HEK293T (cell line): ENCODE measurements at regions not wholly inside any gene's neighbourhood (a gene's known extent, or its start where the extent isn't known, plus 50 kb on each side); places are given as distances from the start of the nearest gene placed in this dataset.

ENCODE experiments used
- BHLHE40 ChIP-seq: fragments of 450-650 bp; IDR thresholded peaks from 2 replicates; pipeline ENCODE4 v1.6.1; 2016; ENCODE audit warnings: mild to moderate bottlenecking, moderate library complexity, borderline replicate concordance
- HDGF ChIP-seq: fragments of 450-650 bp; IDR thresholded peaks from 2 replicates; pipeline ENCODE4 v1.6.1; 2017; ENCODE audit warnings: antibody characterized with exemption, borderline replicate concordance
- L3MBTL2 ChIP-seq: fragments of 450-650 bp; conservative IDR thresholded peaks from 2 replicates; pipeline ENCODE4 v1.6.1; 2016; ENCODE audit warnings: mild to moderate bottlenecking
- LEF1 ChIP-seq: fragments of 450-650 bp; IDR thresholded peaks from 2 replicates; pipeline ENCODE4 v1.6.1; 2017; ENCODE audit warnings: mild to moderate bottlenecking, borderline replicate concordance
- SP1 ChIP-seq: fragments of 450-650 bp; IDR thresholded peaks from 2 replicates; pipeline ENCODE4 v1.6.1; 2017
- TARDBP ChIP-seq: fragments of 450-650 bp; IDR thresholded peaks from 2 replicates; pipeline ENCODE4 v1.6.1; 2016

- TF ChIP-seq SP1 (no peak), L3MBTL2 (no peak), TARDBP (no peak), BHLHE40 (no peak), HDGF (no peak), LEF1 (no peak)
Measured at GRCh38 chr11:26191193-26191592, 140.7 kb upstream of the ANO3 start.
